DOHH2 (cell line): ENCODE measurements at regions not wholly inside any gene's neighbourhood (a gene's known extent, or its start where the extent isn't known, plus 50 kb on each side); places are given as distances from the start of the nearest gene placed in this dataset.

Experiments
- H3F3A ChIP-seq: fragments of 200-600 bp; sonication (generic), shearing (Covaris generic); 2 replicates; pipeline ENCODE4 v1.6.0; 2016; ENCODE audit warnings: antibody characterized with exemption, mild to moderate bottlenecking; ENCODE audit not compliant: control insufficient read depth, insufficient read depth
- H3K27ac ChIP-seq: fragments of 200-600 bp; sonication (generic); 2 replicates; pipeline ENCODE4 v1.5.1; 2014; ENCODE audit warnings: low read depth, mild to moderate bottlenecking, low read length, moderate library complexity
- H3K27me3 ChIP-seq: fragments of 200-600 bp; sonication (generic); 2 replicates; pipeline ENCODE4 v1.6.1; 2014; ENCODE audit warnings: mild to moderate bottlenecking, low read length, mixed read lengths; ENCODE audit not compliant: control insufficient read depth
- H3K36me3 ChIP-seq: fragments of 200-600 bp; sonication (generic); 2 replicates; pipeline ENCODE4 v1.6.1; 2014; ENCODE audit warnings: mild to moderate bottlenecking, low read length, moderate library complexity, mixed read lengths; ENCODE audit not compliant: control insufficient read depth
- H3K4me1 ChIP-seq: fragments of 200-600 bp; sonication (generic); 2 replicates; pipeline ENCODE4 v1.6.1; 2014; ENCODE audit warnings: mild to moderate bottlenecking, low read length, mixed read lengths; ENCODE audit not compliant: control insufficient read depth
- H3K4me2 ChIP-seq: fragments of 200-600 bp; sonication (generic); 2 replicates; pipeline ENCODE4 v1.6.0; 2014; ENCODE audit warnings: mild to moderate bottlenecking, low read length, moderate library complexity
- H3K4me3 ChIP-seq: fragments of 200-600 bp; sonication (generic); 2 replicates; pipeline ENCODE4 v1.5.1; 2014; ENCODE audit warnings: mild to moderate bottlenecking, low read length, mixed read lengths
- H3K79me2 ChIP-seq: fragments of 200-600 bp; sonication (generic); 2 replicates; pipeline ENCODE4 v1.6.1; 2014; ENCODE audit warnings: mild to moderate bottlenecking, low read length, mixed read lengths; ENCODE audit not compliant: control insufficient read depth
- H3K9me2 ChIP-seq: fragments of 200-600 bp; sonication (generic); replicated peaks from 2 replicates; pipeline ENCODE4 v1.6.1; 2014; ENCODE audit warnings: mild to moderate bottlenecking, low read length, mixed read lengths; ENCODE audit not compliant: control insufficient read depth
- H3K9me3 ChIP-seq: fragments of 200-600 bp; sonication (generic); 2 replicates; pipeline ENCODE4 v1.6.1; 2014; ENCODE audit warnings: antibody characterized with exemption, low read length, mixed read lengths; ENCODE audit not compliant: control insufficient read depth, insufficient read depth
- H4K20me1 ChIP-seq: fragments of 200-600 bp; sonication (generic); 2 replicates; pipeline ENCODE4 v1.6.0; 2014; ENCODE audit warnings: low read depth, mild to moderate bottlenecking, antibody characterized with exemption, low read length, moderate library complexity; ENCODE audit not compliant: control insufficient read depth, insufficient read depth
- EZH2phosphoT487 ChIP-seq: fragments of 200-600 bp; sonication (generic); IDR thresholded peaks from 2 replicates; pipeline ENCODE4 v1.6.1; 2017; ENCODE audit warnings: borderline replicate concordance, mild to moderate bottlenecking, antibody characterized with exemption, low read length, moderate library complexity, mixed read lengths
- TF ChIP-seq, protein P1 (sequence below): fragments of 200-600 bp; sonication (generic); IDR thresholded peaks from one replicate; pipeline ENCODE4 v1.5.1; 2014; ENCODE audit warnings: antibody characterized with exemption, mild to moderate bottlenecking, low read depth, low read length; ENCODE audit not compliant: poor library complexity, severe bottlenecking

DNA sequence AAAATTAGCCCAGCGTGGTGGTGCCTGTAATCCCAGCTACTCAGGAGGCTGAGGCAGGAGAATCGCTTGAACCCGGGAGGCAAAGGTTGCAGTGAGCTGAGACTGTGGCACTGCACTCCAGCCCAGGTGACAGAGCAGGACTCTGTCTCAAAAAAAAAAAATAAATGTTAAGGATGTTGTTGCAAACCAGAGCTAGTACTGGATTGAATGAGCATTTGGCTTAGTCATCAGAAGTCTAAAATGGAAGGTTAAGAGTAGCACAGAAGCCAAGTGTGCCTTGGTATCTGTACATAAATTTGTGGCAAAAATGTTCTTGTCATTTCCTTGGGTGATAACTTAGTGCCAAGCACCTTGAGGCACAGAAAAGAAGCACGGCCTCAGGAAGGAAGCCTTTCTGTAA is 50.6 kb upstream of the MED9 start:
- Histone ChIP-seq H3K79me2 (no peaks in the 10 kb centered on the region), H3K9me2 (no peaks in the 10 kb centered on the region), H4K20me1 (no peaks in the 10 kb centered on the region), H3K36me3 (no peaks in the 10 kb centered on the region), H3K9me3 (peaks cover 17% of the 10 kb centered on the region), H3F3A (no peaks in the 10 kb centered on the region), H3K27ac (no peak overlapping the region), H3K4me2 (no peak overlapping the region), H3K4me3 (no peak overlapping the region), H3K27me3 (peaks cover 12% of the 10 kb centered on the region), H3K4me1 (no peaks in the 10 kb centered on the region)
- TF ChIP-seq EZH2phosphoT487 = no peak
- TF ChIP-seq, protein P1, sequence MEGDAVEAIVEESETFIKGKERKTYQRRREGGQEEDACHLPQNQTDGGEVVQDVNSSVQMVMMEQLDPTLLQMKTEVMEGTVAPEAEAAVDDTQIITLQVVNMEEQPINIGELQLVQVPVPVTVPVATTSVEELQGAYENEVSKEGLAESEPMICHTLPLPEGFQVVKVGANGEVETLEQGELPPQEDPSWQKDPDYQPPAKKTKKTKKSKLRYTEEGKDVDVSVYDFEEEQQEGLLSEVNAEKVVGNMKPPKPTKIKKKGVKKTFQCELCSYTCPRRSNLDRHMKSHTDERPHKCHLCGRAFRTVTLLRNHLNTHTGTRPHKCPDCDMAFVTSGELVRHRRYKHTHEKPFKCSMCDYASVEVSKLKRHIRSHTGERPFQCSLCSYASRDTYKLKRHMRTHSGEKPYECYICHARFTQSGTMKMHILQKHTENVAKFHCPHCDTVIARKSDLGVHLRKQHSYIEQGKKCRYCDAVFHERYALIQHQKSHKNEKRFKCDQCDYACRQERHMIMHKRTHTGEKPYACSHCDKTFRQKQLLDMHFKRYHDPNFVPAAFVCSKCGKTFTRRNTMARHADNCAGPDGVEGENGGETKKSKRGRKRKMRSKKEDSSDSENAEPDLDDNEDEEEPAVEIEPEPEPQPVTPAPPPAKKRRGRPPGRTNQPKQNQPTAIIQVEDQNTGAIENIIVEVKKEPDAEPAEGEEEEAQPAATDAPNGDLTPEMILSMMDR = no peak
